Kidney epithelial cell (primary cell): ENCODE measurements at regions not wholly inside any gene's neighbourhood (a gene's known extent, or its start where the extent isn't known, plus 50 kb on each side); places are given as distances from the start of the nearest gene placed in this dataset.
"Not testable (repeated sequence)": the region's sequence is repeated elsewhere in the genome, so short reads cannot be mapped to it uniquely, and the experiment has no call there.

Source experiments
- DNase-seq: peaks from one replicate; pipeline ENCODE4 v3.0.0-alpha.2; 2010; ENCODE audit warnings: low read depth
- H3K27me3 ChIP-seq: 2 replicates; pipeline ENCODE4 v1.6.0; 2011; ENCODE audit warnings: low read length; ENCODE audit not compliant: control insufficient read depth, insufficient read depth
- H3K36me3 ChIP-seq: 2 replicates; pipeline ENCODE4 v1.5.1; 2011; ENCODE audit warnings: low read length; ENCODE audit not compliant: control insufficient read depth, insufficient read depth
- H3K4me3 ChIP-seq: 2 replicates; pipeline ENCODE4 v1.5.1; 2011; ENCODE audit warnings: low read depth, mild to moderate bottlenecking, control low read depth, low read length
- TF ChIP-seq, protein P1 (sequence below): IDR thresholded peaks from 2 replicates; pipeline ENCODE4 v1.5.1; 2011; ENCODE audit warnings: mild to moderate bottlenecking, moderate library complexity, low read length, control low read depth, inconsistent platforms; ENCODE audit not compliant: insufficient read depth, poor library complexity, severe bottlenecking

DNA sequence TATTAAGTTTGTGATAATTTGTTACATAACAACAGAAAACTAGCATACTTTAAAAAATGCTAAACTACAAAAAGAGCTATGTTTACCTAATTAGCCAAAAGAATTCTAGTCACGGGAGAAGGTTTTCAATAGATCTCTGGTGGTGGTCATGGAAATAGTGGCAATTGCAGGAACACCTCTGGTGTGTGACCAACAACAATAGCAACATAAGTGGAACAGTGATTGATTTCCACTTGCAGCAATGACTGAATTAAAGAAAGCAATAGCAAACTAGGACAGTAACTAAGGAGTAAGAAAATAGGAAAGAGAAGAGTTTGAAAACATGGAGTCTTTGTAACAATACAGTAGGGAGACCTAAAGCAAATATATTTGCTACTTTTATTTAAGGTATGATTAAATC, 171.3 kb upstream of the ADGRL4 start:
- Histone ChIP-seq H3K36me3 (no peaks in the 10 kb centered on the region), H3K4me3 (no peak overlapping the region), H3K27me3 (no peaks in the 10 kb centered on the region)
- no peak for DNase-seq
- TF ChIP-seq, protein P1, sequence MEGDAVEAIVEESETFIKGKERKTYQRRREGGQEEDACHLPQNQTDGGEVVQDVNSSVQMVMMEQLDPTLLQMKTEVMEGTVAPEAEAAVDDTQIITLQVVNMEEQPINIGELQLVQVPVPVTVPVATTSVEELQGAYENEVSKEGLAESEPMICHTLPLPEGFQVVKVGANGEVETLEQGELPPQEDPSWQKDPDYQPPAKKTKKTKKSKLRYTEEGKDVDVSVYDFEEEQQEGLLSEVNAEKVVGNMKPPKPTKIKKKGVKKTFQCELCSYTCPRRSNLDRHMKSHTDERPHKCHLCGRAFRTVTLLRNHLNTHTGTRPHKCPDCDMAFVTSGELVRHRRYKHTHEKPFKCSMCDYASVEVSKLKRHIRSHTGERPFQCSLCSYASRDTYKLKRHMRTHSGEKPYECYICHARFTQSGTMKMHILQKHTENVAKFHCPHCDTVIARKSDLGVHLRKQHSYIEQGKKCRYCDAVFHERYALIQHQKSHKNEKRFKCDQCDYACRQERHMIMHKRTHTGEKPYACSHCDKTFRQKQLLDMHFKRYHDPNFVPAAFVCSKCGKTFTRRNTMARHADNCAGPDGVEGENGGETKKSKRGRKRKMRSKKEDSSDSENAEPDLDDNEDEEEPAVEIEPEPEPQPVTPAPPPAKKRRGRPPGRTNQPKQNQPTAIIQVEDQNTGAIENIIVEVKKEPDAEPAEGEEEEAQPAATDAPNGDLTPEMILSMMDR = no peak

DNA sequence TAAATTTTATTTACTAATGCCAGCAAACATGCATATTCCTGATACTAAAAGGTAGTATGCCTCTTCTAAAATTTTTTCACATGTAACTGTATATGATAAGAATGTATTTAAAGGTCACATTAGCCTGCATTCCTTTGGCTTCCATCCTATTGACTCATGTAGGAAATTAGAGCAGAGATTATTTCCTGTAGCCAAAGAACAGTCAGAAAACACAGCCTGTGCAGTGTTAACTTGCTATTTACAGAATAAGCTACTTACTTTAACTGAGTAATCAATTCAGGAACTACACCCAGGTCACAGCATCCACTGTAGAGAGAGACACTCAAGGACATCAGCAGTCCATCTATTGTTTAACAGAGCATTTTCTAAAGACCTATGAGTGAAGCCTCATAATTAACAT, 154.5 kb upstream of the ADGRL4 start:
- no peaks in the 10 kb centered on the region for H3K27me3 ChIP-seq
- DNase-seq = no peak
- no peak overlapping the region for H3K4me3 ChIP-seq
- TF ChIP-seq, protein P1 = no peak
- H3K36me3 ChIP-seq = no peaks in the 10 kb centered on the region

GRCh38 chr1:79155991-79156390, 149.5 kb upstream of the ADGRL4 start:
- TF ChIP-seq, protein P1 = no peak
- H3K4me3 ChIP-seq = no peak overlapping the region
- H3K27me3 ChIP-seq = no peaks in the 10 kb centered on the region
- DNase-seq = no peak
- H3K36me3 ChIP-seq = no peaks in the 10 kb centered on the region

GRCh38 chr1:79151006-79151796, 144.7 kb upstream of the ADGRL4 start:
- Histone ChIP-seq H3K36me3 (no peaks in the 10 kb centered on the region), H3K27me3 (no peaks in the 10 kb centered on the region), H3K4me3 (no peak overlapping the region)
- no peak for DNase-seq
- TF ChIP-seq, protein P1 = no peak

DNA sequence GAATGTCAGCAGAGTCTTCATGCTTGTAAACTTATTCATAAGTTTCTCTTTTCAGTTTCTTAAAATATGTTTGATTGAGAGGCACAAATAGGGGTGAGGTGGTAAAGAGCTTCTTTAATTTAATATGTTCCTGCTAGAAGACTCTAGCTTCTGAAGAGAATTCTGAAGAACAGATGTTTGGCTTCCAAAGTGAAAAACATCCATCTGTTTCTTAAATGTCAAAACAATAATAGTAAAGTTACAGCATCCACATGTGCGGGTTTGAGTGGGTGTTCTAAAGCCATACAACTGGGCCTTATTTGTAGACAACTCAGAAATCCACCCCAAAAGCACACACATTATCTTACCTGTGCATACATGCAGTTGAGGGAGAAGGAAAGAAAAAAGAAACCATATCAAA, 144.0 kb upstream of the ADGRL4 start:
- H3K27me3 ChIP-seq = no peaks in the 10 kb centered on the region
- no peak for DNase-seq
- H3K36me3 ChIP-seq = no peaks in the 10 kb centered on the region
- TF ChIP-seq, protein P1 = no peak
- no peak overlapping the region for H3K4me3 ChIP-seq

DNA sequence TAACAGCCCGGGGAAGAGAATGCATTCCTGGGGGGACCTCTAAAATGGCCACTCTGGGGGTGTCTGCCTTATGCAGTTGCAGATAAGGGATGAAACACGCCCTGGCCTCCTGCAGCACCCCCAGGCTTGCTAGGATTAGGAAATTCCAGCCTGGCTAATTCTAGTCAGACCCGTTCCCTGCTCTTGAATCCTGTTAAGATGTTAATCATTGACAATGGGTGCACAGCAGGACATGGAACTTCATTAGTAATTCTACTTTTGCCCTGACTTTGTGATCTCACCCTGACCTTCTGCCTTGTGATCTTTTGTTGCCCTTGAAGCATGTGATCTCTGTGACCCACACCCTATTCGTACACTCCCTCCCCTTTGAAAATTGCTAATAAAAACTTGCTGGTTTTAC, 131.7 kb upstream of the ADGRL4 start:
- H3K4me3 ChIP-seq, H3K27me3 ChIP-seq, H3K36me3 ChIP-seq, DNase-seq: not testable (repeated sequence)
